GM19239 (cell line): ENCODE measurements at regions not wholly inside any gene's neighbourhood (a gene's known extent, or its start where the extent isn't known, plus 50 kb on each side); places are given as distances from the start of the nearest gene placed in this dataset.

Experiments used
- DNase-seq: peaks from one replicate; pipeline ENCODE4 v3.0.0; 2011; ENCODE audit warnings: low spot score; ENCODE audit not compliant: insufficient read length
- FAIRE-seq: peaks from 2 replicates; lab custom pipeline; 2011; peaks lifted over from hg19 to GRCh38; lab: Jason Lieb, UNC

DNA sequence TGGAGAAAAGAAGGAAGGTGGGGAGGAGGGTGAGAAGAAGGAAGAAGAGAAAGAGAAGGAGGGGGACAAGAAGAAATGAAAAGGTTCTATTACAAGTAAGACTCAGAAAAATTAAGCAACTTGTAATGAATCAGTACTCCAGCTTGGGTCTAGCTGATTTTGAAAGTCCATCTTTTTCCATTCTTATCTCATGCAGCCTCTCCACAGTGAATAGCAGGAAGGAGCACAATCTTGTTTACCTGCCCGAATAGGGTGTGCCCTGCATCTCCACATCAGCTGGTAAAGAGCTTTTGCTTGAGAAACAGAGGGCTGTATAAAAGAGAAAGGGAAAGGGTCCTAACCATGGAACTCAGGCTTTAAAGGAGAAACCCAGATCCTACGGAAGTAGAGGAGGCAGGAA is 348.8 kb downstream of the TPBG start:
- FAIRE-seq = no peak
- no peak for DNase-seq

GRCh38 chr6:82712826-82713225 is 349.2 kb downstream of the TPBG start:
- no peak for FAIRE-seq
- no peak for DNase-seq

DNA sequence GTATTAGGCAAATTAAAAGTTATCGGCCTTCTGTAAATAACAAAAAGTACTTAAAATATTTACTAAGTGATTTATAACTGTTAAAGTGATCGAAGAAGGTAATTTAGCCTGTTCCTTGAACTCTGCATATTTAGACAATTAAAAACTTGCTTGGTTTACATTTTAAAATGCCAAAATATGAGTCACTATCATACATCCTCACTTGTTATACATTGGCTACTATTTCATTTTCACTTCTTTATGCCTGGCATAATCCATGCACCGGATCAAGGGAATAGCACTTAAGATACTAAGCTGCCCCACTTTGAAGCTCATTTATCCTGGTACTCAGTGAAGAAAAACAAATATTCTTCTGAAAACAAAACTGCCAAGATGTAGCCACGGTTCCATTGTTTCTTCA is 344.6 kb downstream of the UBE3D start:
- FAIRE-seq = no peak
- DNase-seq = no peak

GRCh38 chr6:82735790-82736189 is 329.9 kb downstream of the UBE3D start:
- FAIRE-seq (no peak), DNase-seq (no peak)

GRCh38 chr6:82737965-82738364 is 327.7 kb downstream of the UBE3D start:
- FAIRE-seq = no peak

DNA sequence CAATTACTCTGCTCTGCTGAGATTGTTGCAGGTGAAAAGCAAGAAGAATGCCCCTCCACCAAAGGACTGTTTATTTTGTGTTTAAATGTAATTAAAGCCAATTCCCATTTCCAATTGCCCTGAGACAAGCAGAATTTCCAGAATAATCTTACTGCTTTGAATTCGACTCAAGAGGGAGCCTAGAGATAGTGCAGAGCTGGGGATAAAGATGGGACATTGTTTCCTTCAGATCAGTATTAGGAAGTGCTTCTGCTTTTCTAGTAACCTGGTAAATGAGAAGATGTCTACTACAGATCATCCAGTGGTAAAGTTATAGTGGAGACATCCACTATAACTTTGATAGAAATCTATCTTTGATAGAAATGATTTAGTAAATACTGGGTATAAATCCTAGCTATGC is 326.9 kb downstream of the UBE3D start:
- no peak for FAIRE-seq
- no peak for DNase-seq

More at GRCh38 chr6:82737965-82738364, 327.7 kb downstream of the UBE3D start:
- no peak for DNase-seq

DNA sequence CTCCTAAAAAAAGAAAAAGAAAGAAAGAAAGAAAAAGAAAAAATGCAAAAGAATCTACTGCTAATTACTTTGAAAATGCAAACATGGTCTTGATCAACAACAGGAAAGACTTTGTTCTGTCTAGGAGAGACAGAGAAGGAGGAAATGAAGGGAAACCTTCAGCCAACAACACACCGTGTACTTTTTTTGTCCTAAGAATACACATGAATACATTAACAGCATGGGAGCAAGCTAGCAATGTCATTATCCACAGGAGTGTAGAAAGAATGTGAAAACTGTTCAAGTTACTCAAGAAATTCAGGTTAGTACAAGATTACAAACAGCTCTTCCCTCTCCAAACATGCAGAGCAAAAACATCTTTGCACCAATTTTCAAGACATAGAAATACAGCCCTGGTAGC is 326.3 kb downstream of the UBE3D start:
- FAIRE-seq (no peak), DNase-seq (no peak)

DNA sequence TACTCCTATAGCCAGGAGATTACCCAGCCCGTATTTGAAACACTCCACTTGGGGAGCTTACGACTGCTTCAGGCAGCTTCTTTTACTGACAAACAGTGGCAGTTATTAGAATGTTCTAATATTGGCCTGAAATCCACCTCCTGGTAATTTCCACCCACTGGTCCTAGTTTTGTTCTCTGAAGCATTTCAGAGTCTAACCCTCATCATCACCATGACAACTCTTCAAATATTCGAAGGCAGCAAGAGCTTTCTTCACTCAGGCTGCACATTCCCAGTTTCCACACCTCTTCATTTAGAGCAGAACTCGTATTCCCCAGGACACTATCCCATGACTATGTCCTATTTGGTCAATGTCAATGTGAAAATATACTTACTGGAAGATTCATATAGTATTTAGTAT is 325.6 kb downstream of the UBE3D start:
- FAIRE-seq = no peak
- DNase-seq = no peak

GRCh38 chr6:82741325-82741995 is 324.2 kb downstream of the UBE3D start:
- DNase-seq (no peak), FAIRE-seq (no peak)

GRCh38 chr6:82741996-82742385 is 323.6 kb downstream of the UBE3D start:
- DNase-seq (no peak), FAIRE-seq (no peak)

DNA sequence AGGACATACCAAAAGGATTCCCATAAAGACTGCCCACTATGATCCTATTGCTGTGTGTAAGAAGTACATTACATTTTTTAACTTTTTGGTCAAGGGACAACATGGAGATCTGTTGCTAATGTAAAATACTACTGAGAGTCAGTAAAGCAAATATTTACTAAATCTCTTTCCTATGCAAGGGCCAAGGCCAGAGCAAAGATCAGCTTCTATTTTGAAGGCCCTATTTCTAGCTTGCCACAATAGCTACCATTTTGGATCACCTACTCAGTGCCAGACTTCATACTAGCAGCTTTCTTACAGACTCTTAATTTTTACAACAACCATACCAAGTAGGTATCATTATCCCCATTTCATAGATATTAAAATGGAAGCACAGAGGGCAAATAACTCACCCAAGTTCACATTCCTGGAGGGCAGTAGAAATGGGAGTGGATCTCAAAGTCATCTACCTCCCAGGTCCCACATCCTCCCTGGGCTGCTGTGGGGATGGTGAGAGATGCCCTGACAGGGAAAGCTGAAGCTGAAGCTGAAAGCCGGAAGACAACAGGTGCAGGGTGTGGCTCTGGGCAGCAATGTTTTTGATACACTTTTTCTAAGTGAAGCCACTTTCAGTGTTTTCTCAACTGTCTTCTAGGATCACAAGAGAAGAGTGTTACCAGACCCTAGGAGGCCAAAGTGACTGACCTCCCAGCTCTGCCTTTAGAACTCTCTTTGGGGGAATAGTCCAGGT is 321.2 kb downstream of the UBE3D start:
- FAIRE-seq = no peak

DNA sequence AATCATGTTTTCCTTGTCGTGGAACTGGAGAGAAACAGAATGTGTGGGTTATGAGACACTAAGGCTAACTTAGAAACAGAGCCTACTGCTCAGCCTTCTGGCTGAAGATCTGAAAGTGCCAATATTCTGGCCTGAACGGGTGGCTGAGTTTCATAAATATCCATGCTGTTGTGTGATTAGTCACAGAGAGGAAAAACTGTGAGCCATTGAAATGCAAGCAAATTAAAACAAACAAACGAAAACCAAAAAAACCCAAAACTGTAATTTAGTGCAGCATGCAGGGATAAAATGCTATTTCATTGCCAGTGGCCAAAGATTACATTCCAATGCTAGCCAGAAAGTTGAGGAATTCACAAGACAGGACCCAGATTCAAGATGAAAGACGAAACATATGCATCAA is 315.1 kb downstream of the UBE3D start:
- DNase-seq (no peak), FAIRE-seq (no peak)

More for the DNA sequence above, 321.2 kb downstream of the UBE3D start:
- DNase-seq = no peak

DNA sequence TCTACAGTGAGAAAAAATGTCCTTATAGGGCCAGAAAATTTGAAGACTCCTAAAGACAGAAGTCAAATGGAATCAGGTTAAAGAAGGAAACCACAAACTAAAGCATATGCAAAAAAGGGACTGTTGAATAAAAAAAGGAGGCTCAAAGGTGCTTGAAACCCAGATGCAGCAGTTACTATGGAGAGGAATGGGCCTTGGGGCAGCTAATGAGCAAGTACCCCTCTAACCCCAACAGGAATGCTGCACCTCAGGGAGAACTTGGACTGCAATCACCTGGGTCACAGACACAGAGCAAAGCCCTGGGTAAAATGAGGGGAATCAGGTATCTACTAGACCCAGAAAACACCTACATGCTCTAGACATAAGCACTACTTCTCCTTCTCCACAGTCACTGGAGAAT is 313.9 kb downstream of the UBE3D start:
- DNase-seq (no peak), FAIRE-seq (no peak)

DNA sequence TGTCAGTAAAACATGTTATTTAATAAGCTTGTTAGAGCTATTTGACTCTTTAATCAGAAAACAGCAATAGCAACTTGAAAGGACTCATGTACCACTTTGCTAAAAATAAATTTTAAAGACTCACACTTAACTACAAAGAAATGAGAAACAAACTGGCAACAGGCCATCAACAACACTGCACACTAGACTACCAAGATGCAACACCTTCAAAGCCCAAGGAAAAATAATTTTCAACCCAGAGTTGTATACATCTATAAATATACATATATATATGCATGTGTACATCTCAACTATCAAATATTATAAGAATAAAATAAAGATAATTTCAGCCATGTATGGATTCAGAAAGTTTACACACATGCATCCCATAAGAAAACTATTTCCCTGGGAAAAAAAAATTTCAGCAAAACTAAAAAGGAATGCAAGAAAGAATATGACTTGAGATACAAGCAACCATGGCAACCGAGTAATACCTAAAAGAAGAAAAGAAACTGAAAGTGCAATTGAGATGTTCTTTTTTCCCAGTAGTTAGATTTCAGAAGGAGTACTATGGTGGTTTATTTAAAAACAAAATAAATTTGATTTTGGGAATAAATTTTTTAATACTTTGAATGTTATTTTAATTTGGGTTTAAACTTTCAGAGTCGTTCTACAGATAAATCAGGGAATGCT is 303.8 kb downstream of the UBE3D start:
- no peak for FAIRE-seq
- no peak for DNase-seq

DNA sequence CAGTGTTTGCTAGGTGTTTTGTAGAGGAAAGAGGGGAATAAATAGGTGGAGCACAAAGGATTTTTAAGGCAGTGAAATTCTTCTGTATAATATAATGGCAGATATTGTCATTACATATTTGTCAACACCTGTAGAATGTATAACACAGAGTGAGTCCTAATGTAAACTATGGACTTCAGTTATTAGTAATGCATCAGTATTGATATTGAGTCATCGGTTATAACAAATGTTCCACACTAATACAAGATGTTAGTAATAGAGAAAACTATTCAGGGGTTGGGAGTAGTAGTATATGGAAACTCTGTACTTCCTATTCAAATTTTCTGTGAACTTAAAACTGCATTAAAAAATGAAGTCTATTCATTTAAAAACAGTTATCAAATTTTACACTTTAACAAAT is 299.2 kb downstream of the UBE3D start:
- FAIRE-seq = peak; percentile 45
- no peak for DNase-seq

GRCh38 chr6:82767037-82767436 is 298.6 kb downstream of the UBE3D start:
- DNase-seq = no peak
- FAIRE-seq = no peak

DNA sequence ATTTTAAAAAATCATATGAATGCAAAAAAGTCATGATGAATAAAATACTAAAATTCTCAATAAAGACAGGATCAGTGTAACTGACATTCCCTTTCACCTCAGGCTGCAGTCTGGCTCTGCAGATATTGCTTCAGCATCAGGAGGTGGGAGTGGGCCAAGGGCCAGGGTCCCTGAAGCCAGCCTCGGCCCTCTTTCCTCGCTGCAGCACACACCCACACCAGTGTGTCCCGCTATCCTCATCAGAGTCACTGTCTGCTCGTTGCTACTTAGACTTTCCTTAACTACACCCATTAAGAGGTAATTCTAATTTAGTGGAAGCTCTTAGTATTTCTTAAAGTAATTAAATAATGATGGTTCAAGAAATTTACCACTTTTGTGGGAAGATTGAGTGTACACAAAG is 298.2 kb downstream of the UBE3D start:
- no peak for DNase-seq
- FAIRE-seq = no peak

DNA sequence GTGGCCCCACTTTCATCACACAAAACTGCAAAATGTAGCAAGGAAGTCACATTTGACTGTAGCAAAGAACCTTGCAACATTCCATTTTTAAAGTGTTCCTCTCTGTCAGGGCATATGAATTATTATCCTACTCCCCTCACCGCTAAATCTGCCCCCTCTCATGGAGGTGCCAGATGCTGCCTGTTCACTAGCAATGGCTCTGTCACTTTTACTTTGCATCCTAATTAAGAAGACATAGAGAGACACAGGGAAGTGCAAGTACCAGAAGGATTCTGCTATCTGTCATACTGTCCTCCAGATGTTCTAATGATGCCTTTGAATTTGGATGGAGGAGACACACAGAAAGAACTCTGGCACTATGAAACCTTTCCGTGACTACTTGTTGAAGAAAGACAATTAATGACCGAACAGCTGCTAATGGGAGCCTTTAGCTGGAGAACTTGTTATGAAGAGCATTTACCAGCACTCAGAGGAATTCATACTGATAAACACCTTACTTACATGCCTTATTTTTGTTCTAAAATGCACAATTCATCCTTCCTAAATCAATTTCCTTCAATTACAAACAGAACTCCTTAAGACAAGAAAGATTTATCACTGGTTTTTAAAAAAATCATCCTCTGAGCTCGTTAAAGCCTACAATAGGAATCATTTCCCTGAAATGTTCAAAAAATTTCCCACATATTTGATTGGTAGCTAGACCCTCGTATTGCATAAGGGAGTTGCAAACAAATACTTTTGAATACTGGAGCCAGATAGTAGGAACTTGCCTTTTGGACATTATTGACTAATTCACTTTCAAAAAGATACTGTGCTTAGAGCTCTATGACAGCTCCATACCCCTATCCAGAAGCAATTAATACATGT is 292.6 kb downstream of the UBE3D start:
- FAIRE-seq = no peak
- DNase-seq = no peak

- FAIRE-seq (no peak), DNase-seq (no peak)
Observed at GRCh38 chr6:82775361-82775760, 290.3 kb downstream of the UBE3D start.

GRCh38 chr6:82775981-82776380 is 289.7 kb downstream of the UBE3D start:
- FAIRE-seq (no peak), DNase-seq (no peak)

GRCh38 chr6:82779041-82779440 is 286.6 kb downstream of the UBE3D start:
- FAIRE-seq (no peak), DNase-seq (no peak)
